ENCODE measurements at regions not wholly inside any gene's neighbourhood (a gene's known extent, or its start where the extent isn't known, plus 50 kb on each side); places are given as distances from the start of the nearest gene placed in this dataset.
A peak's percentile ranks its signal among the peaks of the same experiment; 100 is the strongest.

- no peaks in the 10 kb centered on the region for H3K27me3 ChIP-seq
- peak overlapping the region; percentile 27 to 60 for H3K27ac ChIP-seq
- no peaks in the 10 kb centered on the region for H3K9me3 ChIP-seq
- TF ChIP-seq CTCF (IDR thresholded peaks at IDR 0.05), result no peak
- no peak for DNase-seq (ENCODE audit: low spot score)
- peaks cover 0 to 44% of the 10 kb centered on the region in 2 donors for H3K4me1 ChIP-seq
- H3K4me3 ChIP-seq, result no peak overlapping the region
- no peaks in the 10 kb centered on the region for H3K36me3 ChIP-seq
These were observed 217.9 kb upstream of the SGK1 start for GRCh38 chr6:134535831-134536230.

DNA sequence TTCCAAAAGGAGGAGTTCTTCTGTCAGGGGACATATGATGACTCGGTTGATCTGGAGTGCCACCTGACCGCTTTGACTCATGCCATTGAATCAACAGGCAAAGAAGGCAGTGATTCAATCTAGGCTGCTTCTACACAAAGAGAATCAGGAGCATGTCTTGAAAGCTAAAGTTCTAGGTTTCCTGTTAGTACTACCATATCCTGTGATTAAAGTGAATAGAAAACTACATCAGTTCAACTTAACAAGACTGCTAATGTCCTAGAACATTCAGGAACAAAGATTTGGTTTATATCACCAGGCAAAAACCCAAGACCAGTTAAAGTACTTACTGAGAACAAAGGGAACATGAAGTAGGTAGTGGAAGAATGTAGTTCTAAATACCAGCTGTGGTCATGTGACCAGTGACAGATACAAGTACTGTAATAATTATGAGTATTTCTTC is 216.8 kb upstream of the SGK1 start:
- Histone ChIP-seq H3K4me3 (no peak overlapping the region), H3K4me1 (peaks cover 0 to 41% of the 10 kb centered on the region in 2 donors), H3K27ac (peak overlapping the region; percentile 60 to 78), H3K9me3 (no peaks in the 10 kb centered on the region), H3K36me3 (no peaks in the 10 kb centered on the region), H3K27me3 (no peaks in the 10 kb centered on the region)
- DNase-seq (ENCODE audit: low spot score), result no peak
- TF ChIP-seq CTCF (IDR thresholded peaks at IDR 0.05), result no peak

GRCh38 chr6:134533991-134534390 is 216.1 kb upstream of the SGK1 start:
- Histone ChIP-seq H3K36me3 (no peaks in the 10 kb centered on the region), H3K27ac (peak overlapping the region; percentile 60 to 78), H3K27me3 (no peaks in the 10 kb centered on the region), H3K9me3 (no peaks in the 10 kb centered on the region), H3K4me3 (no peak overlapping the region), H3K4me1 (peaks cover 0 to 41% of the 10 kb centered on the region in 2 donors)
- TF ChIP-seq CTCF (IDR thresholded peaks at IDR 0.05), result no peak
- no peak for DNase-seq (ENCODE audit: low spot score)

DNA sequence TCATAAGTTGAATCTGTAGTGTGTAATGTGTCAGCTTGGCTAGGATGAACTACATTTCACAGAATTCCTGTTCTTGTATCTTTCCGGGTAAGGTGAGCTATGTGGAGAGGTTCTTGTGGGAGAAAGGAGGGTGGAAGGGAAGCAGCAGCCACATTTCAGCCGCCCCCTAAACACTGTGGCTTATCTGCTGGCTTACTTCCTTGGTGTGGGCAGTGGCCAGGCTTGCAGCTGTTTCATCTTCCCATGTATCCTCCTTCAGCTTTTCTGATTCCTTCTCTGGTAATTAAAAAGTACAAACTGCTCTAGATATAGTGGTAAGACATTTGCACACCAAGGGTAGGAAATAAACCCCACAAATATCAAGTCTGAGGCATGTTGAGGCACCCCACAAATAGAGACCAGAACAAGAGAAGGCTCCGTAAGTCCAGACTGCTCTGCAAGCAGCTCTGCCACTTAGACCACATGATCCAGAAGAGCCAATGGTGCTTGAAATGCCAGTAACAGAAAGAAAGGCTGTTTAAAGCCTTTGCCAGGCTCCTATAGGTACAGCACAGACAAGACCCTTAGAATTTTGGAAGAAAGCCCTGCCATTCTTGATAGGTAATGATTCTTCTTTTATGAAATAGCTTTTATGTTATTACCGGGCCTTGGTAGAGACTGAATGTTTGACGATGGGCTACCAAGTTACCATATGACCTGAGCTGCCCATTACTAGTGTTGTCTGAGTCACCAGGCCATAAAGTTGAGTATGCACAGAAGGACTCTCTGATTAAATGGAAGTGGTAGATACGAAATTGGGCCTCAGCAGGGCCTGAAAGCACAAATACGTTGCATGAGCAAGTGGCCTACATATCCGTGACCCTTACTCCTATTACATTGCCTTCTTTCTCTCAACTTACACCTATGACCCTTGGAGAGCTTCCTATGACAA is 215.0 kb upstream of the SGK1 start:
- no peaks in the 10 kb centered on the region for H3K27me3 ChIP-seq
- H3K9me3 ChIP-seq, result no peaks in the 10 kb centered on the region
- H3K36me3 ChIP-seq, result no peaks in the 10 kb centered on the region
- TF ChIP-seq CTCF (IDR thresholded peaks at IDR 0.05), result no peak
- DNase-seq (ENCODE audit: low spot score), result no peak
- peaks cover 0 to 41% of the 10 kb centered on the region in 2 donors for H3K4me1 ChIP-seq
- H3K27ac ChIP-seq, result peak overlapping the region; percentile 60 to 78
- H3K4me3 ChIP-seq, result no peak overlapping the region

DNA sequence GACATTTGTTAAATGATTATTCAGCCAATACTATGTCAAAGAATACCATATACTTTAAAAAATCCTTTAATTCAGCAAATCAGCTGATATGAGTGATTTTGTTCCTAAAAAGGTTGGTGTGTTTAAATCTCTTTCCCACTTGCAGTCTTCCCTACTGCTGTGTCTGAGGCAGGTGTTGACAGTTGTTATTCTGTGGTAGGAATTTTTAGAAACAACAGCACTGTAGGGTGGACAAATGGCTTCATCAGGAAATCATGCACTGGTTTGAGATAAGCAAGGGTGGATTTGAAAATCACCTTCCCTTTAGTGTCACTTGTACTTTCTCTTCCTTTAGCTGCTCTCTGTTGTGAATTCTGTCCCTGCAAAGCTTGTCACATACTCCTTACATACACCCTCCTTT is 213.7 kb upstream of the SGK1 start:
- Histone ChIP-seq H3K27ac (peak overlapping the region; percentile 60 to 78), H3K36me3 (no peaks in the 10 kb centered on the region), H3K9me3 (no peaks in the 10 kb centered on the region), H3K4me1 (peaks cover 0 to 41% of the 10 kb centered on the region in 2 donors), H3K27me3 (no peaks in the 10 kb centered on the region), H3K4me3 (no peak overlapping the region)
- no peak for TF ChIP-seq CTCF (IDR thresholded peaks at IDR 0.05)
- DNase-seq (ENCODE audit: low spot score), result no peak
